ENCODE measurements at regions not wholly inside any gene's neighbourhood (a gene's known extent, or its start where the extent isn't known, plus 50 kb on each side); places are given as distances from the start of the nearest gene placed in this dataset.

GRCh38 chr13:110789871-110790270 is 76.4 kb downstream of the ING1 start:
- TF ChIP-seq ZNF274 (IDR thresholded peaks at IDR 0.05; ENCODE audit: low read depth, low read length) (no peak), YY1 (IDR thresholded peaks at IDR 0.05; ENCODE audit: insufficient read depth, insufficient read length) (no peak)

All from NT2/D1 (cell line).